ENCODE measurements at regions not wholly inside any gene's neighbourhood (a gene's known extent, or its start where the extent isn't known, plus 50 kb on each side); places are given as distances from the start of the nearest gene placed in this dataset.

GRCh38 chr9:23557689-23558088, 268.4 kb downstream of the ELAVL2 start:
- H3K9me3 ChIP-seq, result peaks cover 0 to 11% (median 0%) of the 10 kb centered on the region in 4 donors

GRCh38 chr9:23559522-23559921, 266.5 kb downstream of the ELAVL2 start:
- Histone ChIP-seq H3K9me3 (peaks cover 0 to 11% (median 0%) of the 10 kb centered on the region in 4 donors), H3K36me3 (no peaks in the 10 kb centered on the region), H3K4me1 (no peaks in the 10 kb centered on the region), H3K27ac (no peak overlapping the region), H3K4me3 (no peak overlapping the region), H3K27me3 (no peaks in the 10 kb centered on the region)
- 93% methylated on average over 4 of the region's 4 CpGs for whole genome bisulfite sequencing, 2 donors
- TF ChIP-seq EP300 (IDR thresholded peaks at IDR 0.05), result no peak
- TF ChIP-seq CTCF (IDR thresholded peaks at IDR 0.05), result no peak
- no peak for TF ChIP-seq POLR2A (IDR thresholded peaks at IDR 0.05)
- DNase-seq (ENCODE audit: low spot score in 2 of 2), result no peak

More at GRCh38 chr9:23557689-23558088, 268.4 kb downstream of the ELAVL2 start:
- no peak for DNase-seq (ENCODE audit: low spot score in 2 of 2)
- Histone ChIP-seq H3K36me3 (no peaks in the 10 kb centered on the region), H3K4me3 (no peak overlapping the region), H3K4me1 (no peaks in the 10 kb centered on the region), H3K27me3 (no peaks in the 10 kb centered on the region), H3K27ac (no peak overlapping the region)
- TF ChIP-seq EP300 (IDR thresholded peaks at IDR 0.05), result no peak
- TF ChIP-seq POLR2A (IDR thresholded peaks at IDR 0.05), result no peak
- no peak for TF ChIP-seq CTCF (IDR thresholded peaks at IDR 0.05)

GRCh38 chr9:23563517-23563916, 262.5 kb downstream of the ELAVL2 start:
- no peak for TF ChIP-seq POLR2A (IDR thresholded peaks at IDR 0.05)
- TF ChIP-seq EP300 (IDR thresholded peaks at IDR 0.05), result no peak
- no peak for TF ChIP-seq CTCF (IDR thresholded peaks at IDR 0.05)
- H3K27ac ChIP-seq, result no peak overlapping the region

GRCh38 chr9:23567516-23568165, 258.4 kb downstream of the ELAVL2 start:
- Histone ChIP-seq H3K4me1 (no peaks in the 10 kb centered on the region), H3K9me3 (no peaks in the 10 kb centered on the region), H3K36me3 (no peaks in the 10 kb centered on the region), H3K27ac (no peak overlapping the region), H3K27me3 (no peaks in the 10 kb centered on the region), H3K4me3 (no peak overlapping the region)
- DNase-seq (ENCODE audit: low spot score in 2 of 2), result no peak
- no peak for TF ChIP-seq CTCF (IDR thresholded peaks at IDR 0.05)
- TF ChIP-seq POLR2A (IDR thresholded peaks at IDR 0.05), result no peak
- no peak for TF ChIP-seq EP300 (IDR thresholded peaks at IDR 0.05)
- 59 to 65% methylated on average over 5 of the region's 5 CpGs for WGBS, 2 donors

More at GRCh38 chr9:23563517-23563916, 262.5 kb downstream of the ELAVL2 start:
- no peaks in the 10 kb centered on the region for H3K4me1 ChIP-seq
- 16 to 27% methylated on average over 3 of the region's 3 CpGs for WGBS, 2 donors
- H3K9me3 ChIP-seq, result peaks cover 0 to 8% (median 0%) of the 10 kb centered on the region in 4 donors
- no peaks in the 10 kb centered on the region for H3K27me3 ChIP-seq
- H3K36me3 ChIP-seq, result no peaks in the 10 kb centered on the region
- no peak for DNase-seq (ENCODE audit: low spot score in 2 of 2)
- no peak overlapping the region for H3K4me3 ChIP-seq

GRCh38 chr9:23571414-23572104, 254.5 kb downstream of the ELAVL2 start:
- DNase-seq (ENCODE audit: low spot score in 2 of 2), result no peak
- no peaks in the 10 kb centered on the region for H3K36me3 ChIP-seq
- no peaks in the 10 kb centered on the region for H3K27me3 ChIP-seq
- no peaks in the 10 kb centered on the region for H3K4me1 ChIP-seq
- H3K27ac ChIP-seq, result no peak overlapping the region
- H3K4me3 ChIP-seq, result no peak overlapping the region
- no peaks in the 10 kb centered on the region for H3K9me3 ChIP-seq
- TF ChIP-seq EP300 (IDR thresholded peaks at IDR 0.05), result no peak
- no peak for TF ChIP-seq CTCF (IDR thresholded peaks at IDR 0.05)
- TF ChIP-seq POLR2A (IDR thresholded peaks at IDR 0.05), result no peak
- 88 to 92% methylated on average over 2 of the region's 2 CpGs for WGBS, 2 donors

Data from tibial nerve (tissue), 4 donors.